ENCODE measurements at regions not wholly inside any gene's neighbourhood (a gene's known extent, or its start where the extent isn't known, plus 50 kb on each side); places are given as distances from the start of the nearest gene placed in this dataset.

GRCh38 chr2:180145163-180145562 is 138.1 kb upstream of the CWC22 start:
- TF ChIP-seq POLR2AphosphoS5 (IDR thresholded peaks at IDR 0.05; ENCODE audit: low read depth, low read length) = no peak
- no peak for TF ChIP-seq TAF1 (IDR thresholded peaks at IDR 0.05; ENCODE audit: borderline replicate concordance, insufficient read depth, low read length)
- no peak for TF ChIP-seq SIN3A (IDR thresholded peaks at IDR 0.05; ENCODE audit: borderline replicate concordance, insufficient read depth, low read length)
